HFFc6 (cell line): ENCODE measurements at regions not wholly inside any gene's neighbourhood (a gene's known extent, or its start where the extent isn't known, plus 50 kb on each side); places are given as distances from the start of the nearest gene placed in this dataset.

Source experiments
- DNase-seq: peaks from one replicate; pipeline ENCODE4 v3.0.0-alpha.2; 2018
- H3K27ac Mint-ChIP-seq: 2 replicates; pipeline ENCODE4 v1.8.0; 2020; ENCODE audit warnings: mild to moderate bottlenecking, mixed read lengths
- H3K27me3 Mint-ChIP-seq: 2 replicates; pipeline ENCODE4 v1.8.0; 2021; ENCODE audit warnings: mild to moderate bottlenecking, moderate library complexity, mixed read lengths; ENCODE audit not compliant: insufficient read depth
- H3K36me3 Mint-ChIP-seq: 2 replicates; pipeline ENCODE4 v1.8.0; 2021; ENCODE audit warnings: low read depth, mixed read lengths
- H3K4me1 Mint-ChIP-seq: 2 replicates; pipeline ENCODE4 v1.8.0; 2020; ENCODE audit warnings: low read depth, mixed read lengths
- H3K4me3 Mint-ChIP-seq: 2 replicates; pipeline ENCODE4 v1.8.0; 2020; ENCODE audit warnings: mild to moderate bottlenecking, moderate library complexity, mixed read lengths
- H3K9me3 Mint-ChIP-seq: 2 replicates; pipeline ENCODE4 v1.8.0; 2020; ENCODE audit warnings: mild to moderate bottlenecking, mixed read lengths
- TF ChIP-seq, protein P1 (sequence below): fragments of 200-600 bp; sonication (generic); IDR thresholded peaks from 2 replicates; pipeline ENCODE4 v1.5.0; 2021; ENCODE audit warnings: antibody characterized with exemption, mild to moderate bottlenecking

DNA sequence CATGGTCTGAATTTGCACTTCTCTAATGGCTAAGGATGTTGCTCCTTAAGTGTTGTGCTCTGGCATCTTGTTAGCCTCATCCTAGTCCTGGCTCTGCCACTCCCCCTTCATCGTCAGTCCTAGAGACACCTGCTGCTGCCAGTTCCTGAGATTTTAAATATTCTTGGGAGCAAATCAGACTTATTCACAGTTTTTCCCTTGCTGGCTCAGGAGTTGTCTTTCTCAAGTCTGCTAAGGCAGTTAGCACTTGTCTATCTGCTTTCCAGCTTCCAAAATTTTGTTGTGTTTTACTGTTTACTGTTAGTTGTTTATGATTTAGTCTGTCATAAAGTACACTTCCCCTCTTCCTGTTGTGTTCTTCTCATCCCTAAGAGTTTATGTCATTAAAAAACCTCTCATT lies 201.0 kb downstream of the KIF26A start:
- Mint-ChIP-seq H3K4me3 (no peak overlapping the region), H3K27ac (no peak overlapping the region), H3K4me1 (no peaks in the 10 kb centered on the region), H3K9me3 (peaks cover 32% of the 10 kb centered on the region), H3K36me3 (peaks cover 2% of the 10 kb centered on the region), H3K27me3 (peaks cover 2% of the 10 kb centered on the region; the same call in 1 of the 2 replicates)
- TF ChIP-seq, protein P1, sequence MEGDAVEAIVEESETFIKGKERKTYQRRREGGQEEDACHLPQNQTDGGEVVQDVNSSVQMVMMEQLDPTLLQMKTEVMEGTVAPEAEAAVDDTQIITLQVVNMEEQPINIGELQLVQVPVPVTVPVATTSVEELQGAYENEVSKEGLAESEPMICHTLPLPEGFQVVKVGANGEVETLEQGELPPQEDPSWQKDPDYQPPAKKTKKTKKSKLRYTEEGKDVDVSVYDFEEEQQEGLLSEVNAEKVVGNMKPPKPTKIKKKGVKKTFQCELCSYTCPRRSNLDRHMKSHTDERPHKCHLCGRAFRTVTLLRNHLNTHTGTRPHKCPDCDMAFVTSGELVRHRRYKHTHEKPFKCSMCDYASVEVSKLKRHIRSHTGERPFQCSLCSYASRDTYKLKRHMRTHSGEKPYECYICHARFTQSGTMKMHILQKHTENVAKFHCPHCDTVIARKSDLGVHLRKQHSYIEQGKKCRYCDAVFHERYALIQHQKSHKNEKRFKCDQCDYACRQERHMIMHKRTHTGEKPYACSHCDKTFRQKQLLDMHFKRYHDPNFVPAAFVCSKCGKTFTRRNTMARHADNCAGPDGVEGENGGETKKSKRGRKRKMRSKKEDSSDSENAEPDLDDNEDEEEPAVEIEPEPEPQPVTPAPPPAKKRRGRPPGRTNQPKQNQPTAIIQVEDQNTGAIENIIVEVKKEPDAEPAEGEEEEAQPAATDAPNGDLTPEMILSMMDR = no peak
- DNase-seq = no peak

DNA sequence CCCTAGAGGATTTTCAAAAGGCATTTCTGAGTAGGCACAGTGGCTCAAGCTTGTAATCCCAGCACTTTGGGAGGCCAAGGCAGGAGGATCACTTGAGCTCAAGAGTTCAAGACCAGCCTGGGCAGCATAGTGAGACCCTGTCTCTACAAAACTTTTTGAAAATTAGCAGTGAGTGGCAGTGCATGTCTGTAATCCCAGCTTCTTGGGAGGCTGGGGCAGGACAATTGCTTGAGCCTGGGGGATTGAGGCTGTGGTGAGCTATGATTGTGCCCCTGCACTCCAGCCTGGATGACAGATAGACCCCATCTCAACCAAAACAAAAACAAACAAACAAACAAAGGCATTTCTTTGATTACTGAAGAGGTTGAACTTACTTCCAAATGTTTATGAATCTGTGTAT lies 201.4 kb downstream of the KIF26A start:
- Mint-ChIP-seq H3K4me3 (no peak overlapping the region), H3K36me3 (peaks cover 7% of the 10 kb centered on the region), H3K9me3 (peaks cover 36% of the 10 kb centered on the region), H3K4me1 (no peaks in the 10 kb centered on the region), H3K27me3 (peaks cover 2% of the 10 kb centered on the region; the same call in 1 of the 2 replicates), H3K27ac (no peak overlapping the region)
- no peak for DNase-seq
- TF ChIP-seq, protein P1 = no peak

DNA sequence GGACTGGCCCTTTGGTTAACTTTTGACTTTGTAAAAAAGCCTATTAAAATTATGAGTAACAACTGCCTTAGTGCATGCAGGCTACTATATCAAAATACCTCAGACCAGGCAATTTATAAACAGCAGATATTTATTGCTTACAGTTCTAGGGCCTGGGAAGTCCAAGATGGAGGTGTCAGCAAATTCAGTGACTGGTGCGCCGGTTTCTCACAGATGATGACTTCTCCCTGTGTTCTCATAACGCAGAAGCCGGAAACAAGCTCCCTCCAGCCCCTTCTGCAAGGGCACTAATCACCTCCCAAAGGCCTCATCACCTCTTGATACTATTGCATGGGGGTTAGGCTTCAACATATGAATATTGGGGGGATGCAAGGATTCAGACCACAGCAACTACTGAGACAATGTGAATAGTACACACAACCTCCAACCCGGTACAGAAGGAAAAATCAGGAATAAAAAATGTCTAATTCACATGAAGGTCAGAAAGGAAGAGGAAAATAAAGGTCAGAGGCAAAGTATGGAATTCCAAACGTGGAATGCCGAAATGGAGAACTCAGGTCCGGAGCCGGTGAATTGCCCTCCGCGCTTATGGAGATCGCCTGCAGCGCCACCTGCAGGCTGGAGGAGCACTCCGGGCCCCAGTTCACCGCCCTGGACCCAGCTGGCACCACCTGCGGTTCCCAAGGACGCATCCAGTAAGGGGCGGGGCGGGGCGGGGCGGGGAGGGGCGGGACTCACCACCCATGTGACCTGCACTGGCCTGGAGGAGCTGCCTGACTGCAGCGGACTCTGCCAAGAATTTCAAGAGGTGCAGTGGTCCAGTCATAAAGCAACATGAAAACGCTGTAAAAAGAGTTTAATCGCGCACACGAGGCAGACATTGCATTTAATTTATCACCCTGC lies 203.4 kb downstream of the KIF26A start:
- H3K27ac Mint-ChIP-seq = no peak overlapping the region
- H3K9me3 Mint-ChIP-seq = peaks cover 49% of the 10 kb centered on the region
- DNase-seq = no peak
- TF ChIP-seq, protein P1 = peak; percentile 39; the same call in 1 of the 2 replicates
- H3K4me3 Mint-ChIP-seq = no peak overlapping the region
- no peaks in the 10 kb centered on the region for H3K4me1 Mint-ChIP-seq
- H3K27me3 Mint-ChIP-seq = peaks cover 2% of the 10 kb centered on the region; the same call in 1 of the 2 replicates
- H3K36me3 Mint-ChIP-seq = peaks cover 8% of the 10 kb centered on the region

DNA sequence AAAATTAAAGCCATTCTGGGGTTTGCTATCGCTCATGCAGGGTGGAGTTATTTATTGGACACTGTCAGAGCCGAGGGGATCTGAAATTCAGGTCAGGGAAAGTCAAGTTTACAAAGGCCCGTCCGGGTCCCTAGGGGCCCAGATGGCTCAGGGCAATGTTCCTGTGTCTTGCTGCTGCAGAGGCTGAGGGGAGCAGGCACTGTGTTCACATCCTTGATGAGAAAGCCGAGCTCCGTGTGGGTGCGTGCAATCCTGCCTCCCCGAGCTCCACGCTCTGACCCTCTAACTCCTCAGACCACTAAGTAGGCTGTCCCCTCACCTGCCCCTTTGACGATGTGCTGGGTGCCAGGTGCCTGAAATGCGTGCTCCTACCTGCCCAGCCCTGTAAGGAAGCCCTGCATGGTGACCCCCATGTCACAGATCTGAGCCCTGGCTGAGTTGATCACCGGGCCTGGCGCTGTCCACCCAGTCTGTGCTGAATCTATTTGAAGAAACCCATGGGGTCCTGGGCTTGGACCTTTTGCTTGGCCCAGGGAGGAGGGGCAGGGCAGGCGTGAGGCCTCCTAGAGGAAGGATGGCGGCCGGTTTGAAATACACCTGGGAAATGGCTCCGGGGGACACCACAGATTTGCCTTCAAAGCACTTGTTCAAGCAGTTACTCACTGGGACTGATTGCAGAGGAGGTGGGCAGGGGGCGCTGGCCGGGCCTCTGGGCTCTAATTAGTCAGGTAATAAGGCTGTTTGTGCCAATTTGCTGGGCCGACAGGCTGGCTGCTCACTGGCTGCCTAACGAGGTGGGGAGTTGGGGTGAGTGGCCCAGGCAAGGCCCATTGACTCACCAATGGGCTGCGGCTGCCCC lies 204.3 kb downstream of the KIF26A start:
- TF ChIP-seq, protein P1 = no peak
- Mint-ChIP-seq H3K4me1 (no peaks in the 10 kb centered on the region), H3K36me3 (peaks cover 8% of the 10 kb centered on the region), H3K4me3 (no peak overlapping the region), H3K9me3 (peaks cover 51% of the 10 kb centered on the region), H3K27ac (no peak overlapping the region), H3K27me3 (peaks cover 2% of the 10 kb centered on the region; the same call in 1 of the 2 replicates)
- no peak for DNase-seq

DNA sequence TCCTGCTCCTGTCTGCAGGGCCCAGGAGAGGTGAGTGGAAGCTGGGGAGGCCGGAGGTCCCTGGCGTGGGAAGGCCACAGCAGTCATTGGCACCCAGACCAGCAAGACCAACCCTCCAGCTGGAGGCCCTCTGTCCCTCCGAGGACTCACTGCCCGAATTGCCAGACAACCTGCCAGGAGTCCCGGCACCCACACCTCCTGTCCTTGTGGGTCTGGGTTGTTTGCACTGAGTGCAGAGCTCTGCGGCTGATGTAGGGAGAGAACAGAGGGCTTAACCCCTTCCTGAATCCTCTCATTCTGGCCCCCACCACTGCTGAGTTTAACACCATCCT lies 204.9 kb downstream of the KIF26A start:
- H3K9me3 Mint-ChIP-seq = peaks cover 48% of the 10 kb centered on the region
- peaks cover 2% of the 10 kb centered on the region; the same call in 1 of the 2 replicates for H3K27me3 Mint-ChIP-seq
- H3K36me3 Mint-ChIP-seq = peaks cover 8% of the 10 kb centered on the region
- H3K4me3 Mint-ChIP-seq = no peak overlapping the region
- H3K27ac Mint-ChIP-seq = no peak overlapping the region
- TF ChIP-seq, protein P1 = no peak
- no peaks in the 10 kb centered on the region for H3K4me1 Mint-ChIP-seq
- DNase-seq = no peak
